ENCODE measurements at regions not wholly inside any gene's neighbourhood (a gene's known extent, or its start where the extent isn't known, plus 50 kb on each side); places are given as distances from the start of the nearest gene placed in this dataset.

DNA sequence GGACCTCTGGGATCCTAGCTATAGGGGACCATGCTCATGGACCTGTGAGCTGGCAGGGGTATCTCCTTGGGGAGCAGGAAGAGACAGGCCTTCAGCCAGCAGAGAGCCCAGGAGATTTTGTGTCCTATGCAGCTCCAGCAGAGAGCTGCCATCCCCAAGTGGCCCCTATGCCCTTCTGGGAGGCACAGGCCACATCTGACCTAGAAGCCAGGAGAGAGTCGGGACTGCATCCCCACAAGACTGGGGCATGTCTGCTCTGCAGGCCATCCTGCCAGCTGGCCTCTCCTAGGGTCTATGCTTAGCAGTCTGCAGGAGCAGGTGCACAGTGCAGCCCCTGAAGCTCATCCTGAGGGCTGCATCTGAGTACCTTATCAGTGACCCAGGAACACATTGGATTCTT lies 279.5 kb downstream of the KIF2B start:
- TF ChIP-seq, protein P1, sequence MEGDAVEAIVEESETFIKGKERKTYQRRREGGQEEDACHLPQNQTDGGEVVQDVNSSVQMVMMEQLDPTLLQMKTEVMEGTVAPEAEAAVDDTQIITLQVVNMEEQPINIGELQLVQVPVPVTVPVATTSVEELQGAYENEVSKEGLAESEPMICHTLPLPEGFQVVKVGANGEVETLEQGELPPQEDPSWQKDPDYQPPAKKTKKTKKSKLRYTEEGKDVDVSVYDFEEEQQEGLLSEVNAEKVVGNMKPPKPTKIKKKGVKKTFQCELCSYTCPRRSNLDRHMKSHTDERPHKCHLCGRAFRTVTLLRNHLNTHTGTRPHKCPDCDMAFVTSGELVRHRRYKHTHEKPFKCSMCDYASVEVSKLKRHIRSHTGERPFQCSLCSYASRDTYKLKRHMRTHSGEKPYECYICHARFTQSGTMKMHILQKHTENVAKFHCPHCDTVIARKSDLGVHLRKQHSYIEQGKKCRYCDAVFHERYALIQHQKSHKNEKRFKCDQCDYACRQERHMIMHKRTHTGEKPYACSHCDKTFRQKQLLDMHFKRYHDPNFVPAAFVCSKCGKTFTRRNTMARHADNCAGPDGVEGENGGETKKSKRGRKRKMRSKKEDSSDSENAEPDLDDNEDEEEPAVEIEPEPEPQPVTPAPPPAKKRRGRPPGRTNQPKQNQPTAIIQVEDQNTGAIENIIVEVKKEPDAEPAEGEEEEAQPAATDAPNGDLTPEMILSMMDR (IDR thresholded peaks at IDR 0.05): no peak
- no peak for TF ChIP-seq POLR2A (IDR thresholded peaks at IDR 0.05)
- no peak for TF ChIP-seq EP300 (IDR thresholded peaks at IDR 0.05)
